ENCODE measurements at regions not wholly inside any gene's neighbourhood (a gene's known extent, or its start where the extent isn't known, plus 50 kb on each side); places are given as distances from the start of the nearest gene placed in this dataset.

DNA sequence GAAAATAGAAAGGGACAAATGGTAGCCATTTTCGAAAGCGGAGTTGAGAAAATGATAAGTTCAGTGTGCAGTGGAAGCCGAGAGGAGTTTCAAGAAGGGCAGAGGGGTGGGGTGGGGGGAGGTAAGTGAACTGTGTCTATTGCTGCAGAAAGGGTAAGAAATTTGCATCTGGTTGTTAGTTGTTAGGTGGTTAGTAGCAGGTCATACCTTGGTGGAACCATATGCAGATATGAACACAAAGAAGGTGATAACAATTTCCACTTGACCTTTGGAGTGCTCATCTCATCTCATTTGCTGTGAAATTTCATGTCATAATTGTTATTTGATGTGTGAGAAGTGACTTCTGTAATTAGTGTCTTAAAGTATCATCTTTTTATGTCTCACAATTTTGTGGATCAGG is 288.2 kb downstream of the QKI start:
- TF ChIP-seq NR2F1 (CRISPR knock-in tag; IDR thresholded peaks at IDR 0.05) (no peak), YY1 (IDR thresholded peaks at IDR 0.05; ENCODE audit: insufficient read depth, insufficient replicate concordance, low read depth, low read length) (no peak), POLR2A (IDR thresholded peaks at IDR 0.05; ENCODE audit: insufficient read depth in 1 of 2, low read depth in 2 of 2, low read length in 2 of 2) (no peak), ZNF3 (CRISPR knock-in tag; IDR thresholded peaks at IDR 0.05) (no peak), FOSL2 (CRISPR knock-in tag; IDR thresholded peaks at IDR 0.05) (no peak), RAD21 (CRISPR knock-in tag; IDR thresholded peaks at IDR 0.05) (no peak)
- TF ChIP-seq, protein P1, sequence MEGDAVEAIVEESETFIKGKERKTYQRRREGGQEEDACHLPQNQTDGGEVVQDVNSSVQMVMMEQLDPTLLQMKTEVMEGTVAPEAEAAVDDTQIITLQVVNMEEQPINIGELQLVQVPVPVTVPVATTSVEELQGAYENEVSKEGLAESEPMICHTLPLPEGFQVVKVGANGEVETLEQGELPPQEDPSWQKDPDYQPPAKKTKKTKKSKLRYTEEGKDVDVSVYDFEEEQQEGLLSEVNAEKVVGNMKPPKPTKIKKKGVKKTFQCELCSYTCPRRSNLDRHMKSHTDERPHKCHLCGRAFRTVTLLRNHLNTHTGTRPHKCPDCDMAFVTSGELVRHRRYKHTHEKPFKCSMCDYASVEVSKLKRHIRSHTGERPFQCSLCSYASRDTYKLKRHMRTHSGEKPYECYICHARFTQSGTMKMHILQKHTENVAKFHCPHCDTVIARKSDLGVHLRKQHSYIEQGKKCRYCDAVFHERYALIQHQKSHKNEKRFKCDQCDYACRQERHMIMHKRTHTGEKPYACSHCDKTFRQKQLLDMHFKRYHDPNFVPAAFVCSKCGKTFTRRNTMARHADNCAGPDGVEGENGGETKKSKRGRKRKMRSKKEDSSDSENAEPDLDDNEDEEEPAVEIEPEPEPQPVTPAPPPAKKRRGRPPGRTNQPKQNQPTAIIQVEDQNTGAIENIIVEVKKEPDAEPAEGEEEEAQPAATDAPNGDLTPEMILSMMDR (CRISPR knock-in tag; IDR thresholded peaks at IDR 0.05) = no peak
- TF ChIP-seq, protein P2, sequence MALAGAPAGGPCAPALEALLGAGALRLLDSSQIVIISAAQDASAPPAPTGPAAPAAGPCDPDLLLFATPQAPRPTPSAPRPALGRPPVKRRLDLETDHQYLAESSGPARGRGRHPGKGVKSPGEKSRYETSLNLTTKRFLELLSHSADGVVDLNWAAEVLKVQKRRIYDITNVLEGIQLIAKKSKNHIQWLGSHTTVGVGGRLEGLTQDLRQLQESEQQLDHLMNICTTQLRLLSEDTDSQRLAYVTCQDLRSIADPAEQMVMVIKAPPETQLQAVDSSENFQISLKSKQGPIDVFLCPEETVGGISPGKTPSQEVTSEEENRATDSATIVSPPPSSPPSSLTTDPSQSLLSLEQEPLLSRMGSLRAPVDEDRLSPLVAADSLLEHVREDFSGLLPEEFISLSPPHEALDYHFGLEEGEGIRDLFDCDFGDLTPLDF (CRISPR knock-in tag; IDR thresholded peaks at IDR 0.05) = no peak

All from HepG2 (cell line).